BLaER1 treated with 17β-estradiol and CSF1 and Interleukin-3, amounts not matched to agents 10 nM and 100 nM (cell line): ENCODE measurements at regions not wholly inside any gene's neighbourhood (a gene's known extent, or its start where the extent isn't known, plus 50 kb on each side); places are given as distances from the start of the nearest gene placed in this dataset.
A peak's percentile ranks its signal among the peaks of the same experiment; 100 is the strongest.

Source experiments
- H3K27ac ChIP-seq, 11 experiments: shearing (Covaris generic); formaldehyde crosslinking; 2 replicates each; pipeline ENCODE4 v1.8.1; 2022
- H3K27me3 ChIP-seq, 11 experiments: shearing (Covaris generic); formaldehyde crosslinking; 2 replicates each; pipeline ENCODE4 v1.8.1; 2022
- H3K36me3 ChIP-seq, 11 experiments: shearing (Covaris generic); formaldehyde crosslinking; 2 replicates each; pipeline ENCODE4 v1.8.1; 2022
- H3K4me1 ChIP-seq, 10 experiments: shearing (Covaris generic); formaldehyde crosslinking; 2 replicates each; pipeline ENCODE4 v1.8.1; 2022
- H3K4me2 ChIP-seq, 11 experiments: shearing (Covaris generic); formaldehyde crosslinking; 2 replicates each; pipeline ENCODE4 v1.8.1; 2022
- H3K4me3 ChIP-seq, 10 experiments: shearing (Covaris generic); formaldehyde crosslinking; 2 replicates each; pipeline ENCODE4 v1.8.1; 2022
- H3K9ac ChIP-seq, 11 experiments: shearing (Covaris generic); formaldehyde crosslinking; 2 replicates each; pipeline ENCODE4 v1.8.1; 2022
- H3K9me3 ChIP-seq, 11 experiments: shearing (Covaris generic); formaldehyde crosslinking; replicated peaks in 1 of 11; 2 replicates each; pipeline ENCODE4 v1.8.1; 2022
- H4K20me1 ChIP-seq, 11 experiments: shearing (Covaris generic); formaldehyde crosslinking; 2 replicates each; pipeline ENCODE4 v1.8.1; 2022
- Cebpa-rat ChIP-seq, 11 experiments: shearing (Covaris generic); IDR thresholded peaks; 2 replicates each; pipeline ENCODE4 v1.8.1; 2022

DNA sequence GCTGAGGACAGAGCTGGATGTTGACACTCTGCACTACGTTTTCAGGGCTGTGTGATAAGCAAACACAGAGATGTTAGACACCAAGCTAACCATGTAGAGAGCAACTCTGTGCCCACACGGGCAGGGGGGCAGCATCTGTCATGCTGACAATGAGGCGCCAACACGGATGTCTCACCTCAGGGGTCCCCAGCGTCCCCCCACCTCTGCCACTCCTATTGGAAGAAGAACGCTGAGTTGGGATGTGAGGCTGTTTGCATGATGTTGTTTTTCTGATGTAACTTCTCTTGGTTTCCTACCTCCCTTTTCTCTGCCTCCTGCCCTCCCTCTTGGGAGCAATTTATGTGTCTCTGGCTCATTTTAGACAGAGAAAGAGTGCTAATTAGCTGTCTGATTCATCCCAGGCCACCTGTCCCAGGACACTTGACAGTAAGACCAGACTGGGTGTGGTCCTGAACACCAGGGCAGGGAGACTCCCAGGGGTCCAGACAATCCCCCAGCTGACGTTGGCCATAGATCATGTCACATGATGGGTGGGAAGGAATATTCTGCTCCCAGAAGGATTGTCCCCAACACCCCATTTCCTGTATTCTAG lies 89.2 kb upstream of the NCAM1 start:
- H3K4me3 ChIP-seq: no peak overlapping the region
- no peaks in the 10 kb centered on the region for H3K36me3 ChIP-seq
- no peaks in the 10 kb centered on the region for H3K27me3 ChIP-seq
- H4K20me1 ChIP-seq: no peaks in the 10 kb centered on the region
- no peak for TF ChIP-seq Cebpa-rat (IDR thresholded peaks at IDR 0.05)
- H3K4me1 ChIP-seq: no peaks in the 10 kb centered on the region
- no peak overlapping the region for H3K4me2 ChIP-seq
- no peaks in the 10 kb centered on the region for H3K9me3 ChIP-seq
- H3K9ac ChIP-seq: no peak overlapping the region
- H3K27ac ChIP-seq: no peak overlapping the region

DNA sequence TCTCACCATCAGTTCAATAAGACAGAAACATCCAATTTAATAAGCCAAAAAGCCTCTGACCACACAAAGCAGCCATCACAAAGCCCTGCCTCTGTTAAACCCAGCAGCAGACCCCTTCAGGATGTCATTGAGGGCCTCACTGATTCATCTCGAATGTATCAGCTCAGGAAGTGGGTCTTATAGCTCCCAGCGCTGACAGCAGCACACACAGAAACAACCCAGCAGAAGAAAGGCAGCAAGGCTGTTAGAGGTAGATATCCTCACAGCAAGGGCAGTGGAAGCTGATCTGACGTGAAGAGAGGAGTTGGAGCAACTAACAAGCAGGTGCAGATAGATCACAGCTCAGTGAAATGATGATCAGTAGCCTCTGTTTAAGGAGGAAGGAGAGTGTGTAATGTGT lies 86.2 kb upstream of the NCAM1 start:
- Histone ChIP-seq H3K27ac (no peak overlapping the region), H3K4me3 (no peak overlapping the region), H3K4me2 (no peak overlapping the region), H3K27me3 (no peaks in the 10 kb centered on the region), H3K36me3 (no peaks in the 10 kb centered on the region), H3K9me3 (no peaks in the 10 kb centered on the region), H3K9ac (no peak overlapping the region), H3K4me1 (peaks cover 0 to 3% (median under 1%) of the 10 kb centered on the region in 10 experiments; a peak in 10 of 20 replicates), H4K20me1 (no peaks in the 10 kb centered on the region)
- no peak for TF ChIP-seq Cebpa-rat (IDR thresholded peaks at IDR 0.05)

DNA sequence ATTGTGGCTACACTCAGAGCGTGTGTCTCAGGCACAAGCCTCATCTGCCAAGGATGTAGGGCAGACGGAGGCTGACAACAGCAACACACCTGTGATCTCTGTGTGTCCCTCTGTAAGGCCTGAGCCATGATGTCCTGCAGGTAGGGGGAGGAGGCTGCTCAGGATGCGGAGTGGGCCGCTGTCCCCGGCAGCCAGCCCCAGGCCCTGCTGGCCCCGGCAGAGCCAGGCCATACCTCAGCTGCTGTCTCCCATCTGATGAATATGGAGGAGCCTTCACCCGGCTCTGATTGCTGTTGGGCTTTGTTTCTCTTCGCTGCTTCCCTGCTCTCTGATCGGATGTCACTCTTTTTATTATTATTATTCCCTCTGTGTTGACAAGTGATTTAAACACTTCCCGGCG lies 83.6 kb upstream of the NCAM1 start:
- Histone ChIP-seq H3K27ac (no peak overlapping the region), H3K27me3 (no peaks in the 10 kb centered on the region), H4K20me1 (no peaks in the 10 kb centered on the region), H3K9me3 (no peaks in the 10 kb centered on the region), H3K9ac (no peak overlapping the region), H3K4me1 (peaks cover 0 to 20% (median 10%) of the 10 kb centered on the region in 10 experiments; a peak in 15 of 20 replicates), H3K4me3 (no peak overlapping the region), H3K4me2 (no peak overlapping the region), H3K36me3 (no peaks in the 10 kb centered on the region)
- no peak for TF ChIP-seq Cebpa-rat (IDR thresholded peaks at IDR 0.05)

DNA sequence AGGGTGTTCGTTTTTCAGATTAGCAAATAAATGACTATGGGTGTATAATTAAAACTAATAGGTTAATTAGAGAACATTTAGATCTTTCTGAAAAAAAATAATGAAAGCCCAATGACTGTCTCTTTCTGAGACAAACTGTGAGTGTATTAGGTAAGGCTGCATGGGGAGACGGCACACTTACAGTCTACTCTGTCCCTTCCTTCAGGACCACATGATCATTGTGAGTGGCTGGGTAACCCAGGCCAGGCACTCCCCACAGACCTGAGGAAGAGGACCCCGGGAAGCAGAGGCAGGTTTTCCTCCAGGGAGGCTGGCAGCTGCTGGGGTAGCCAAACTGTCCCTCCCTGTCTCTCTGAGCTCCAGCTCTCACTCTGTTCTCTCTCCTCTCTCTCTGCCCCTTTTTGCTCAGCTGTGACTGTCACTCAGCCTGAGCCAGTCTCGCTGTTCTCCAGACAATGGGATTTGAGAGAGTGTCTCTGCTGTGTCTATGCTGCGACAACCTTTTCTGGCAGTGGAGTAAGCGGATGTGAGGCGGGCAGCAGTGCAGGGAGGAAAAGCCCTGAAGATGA lies 83.1 kb upstream of the NCAM1 start:
- no peak for TF ChIP-seq Cebpa-rat (IDR thresholded peaks at IDR 0.05)
- Histone ChIP-seq H3K36me3 (no peaks in the 10 kb centered on the region), H3K4me2 (no peak overlapping the region), H3K27ac (no peak overlapping the region), H3K4me1 (peaks cover 0 to 25% (median 15%) of the 10 kb centered on the region in 10 experiments; a peak in 15 of 20 replicates), H3K9me3 (no peaks in the 10 kb centered on the region), H3K4me3 (no peak overlapping the region), H3K27me3 (no peaks in the 10 kb centered on the region), H3K9ac (no peak overlapping the region), H4K20me1 (no peaks in the 10 kb centered on the region)

DNA sequence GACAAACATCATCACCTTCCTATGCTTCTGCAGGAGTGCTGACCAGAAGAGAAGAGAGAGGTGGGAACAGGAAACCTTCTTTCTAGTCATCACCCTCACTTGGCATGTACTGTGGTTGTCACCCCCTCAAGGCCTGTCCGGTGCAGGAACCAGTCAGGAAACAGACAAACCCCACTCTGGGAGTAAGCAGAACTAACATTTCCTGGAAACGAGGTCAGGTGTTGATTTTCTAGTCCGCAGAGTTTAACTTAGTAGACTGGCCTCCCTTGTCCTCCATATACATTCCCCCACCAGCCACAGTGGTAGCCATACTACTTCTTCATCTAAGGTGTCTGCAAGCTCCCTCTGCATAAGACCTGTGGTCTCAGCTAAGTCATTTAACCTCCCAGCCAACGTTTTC lies 80.7 kb upstream of the NCAM1 start:
- H3K4me3 ChIP-seq: no peak overlapping the region
- H3K4me2 ChIP-seq: peak overlapping the region; percentile 29 to 76 (median 53); a peak in 21 of 22 replicates
- H3K36me3 ChIP-seq: no peaks in the 10 kb centered on the region

DNA sequence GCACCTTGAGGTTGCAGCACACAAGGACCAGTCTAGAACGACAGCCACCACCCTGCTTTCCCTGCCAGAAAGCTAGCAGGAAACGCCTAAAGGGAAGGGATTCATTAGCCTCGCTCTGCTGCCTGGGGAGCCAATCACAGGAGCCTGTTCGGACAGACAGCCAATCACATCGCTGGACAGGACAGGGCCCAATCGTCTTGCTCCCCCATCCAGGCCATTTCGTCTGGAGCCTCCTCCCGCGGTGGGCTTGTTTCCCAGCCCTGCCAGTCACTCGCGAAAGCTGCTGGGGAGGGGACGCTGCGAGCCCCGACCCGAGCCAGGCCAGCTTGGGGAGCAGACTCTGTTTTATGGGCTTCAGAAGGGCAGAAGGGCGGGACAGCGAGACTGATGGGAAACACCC lies 79.8 kb upstream of the NCAM1 start:
- TF ChIP-seq Cebpa-rat (IDR thresholded peaks at IDR 0.05): no peak
- no peak overlapping the region for H3K4me3 ChIP-seq

More for the DNA sequence above, 80.7 kb upstream of the NCAM1 start:
- peaks cover 0 to 28% (median 18%) of the 10 kb centered on the region in 10 experiments; a peak in 15 of 20 replicates for H3K4me1 ChIP-seq
- H3K27ac ChIP-seq: no peak overlapping the region
- H3K27me3 ChIP-seq: no peaks in the 10 kb centered on the region
- no peak for TF ChIP-seq Cebpa-rat (IDR thresholded peaks at IDR 0.05)
- H3K9ac ChIP-seq: no peak overlapping the region
- H4K20me1 ChIP-seq: no peaks in the 10 kb centered on the region
- no peaks in the 10 kb centered on the region for H3K9me3 ChIP-seq

DNA sequence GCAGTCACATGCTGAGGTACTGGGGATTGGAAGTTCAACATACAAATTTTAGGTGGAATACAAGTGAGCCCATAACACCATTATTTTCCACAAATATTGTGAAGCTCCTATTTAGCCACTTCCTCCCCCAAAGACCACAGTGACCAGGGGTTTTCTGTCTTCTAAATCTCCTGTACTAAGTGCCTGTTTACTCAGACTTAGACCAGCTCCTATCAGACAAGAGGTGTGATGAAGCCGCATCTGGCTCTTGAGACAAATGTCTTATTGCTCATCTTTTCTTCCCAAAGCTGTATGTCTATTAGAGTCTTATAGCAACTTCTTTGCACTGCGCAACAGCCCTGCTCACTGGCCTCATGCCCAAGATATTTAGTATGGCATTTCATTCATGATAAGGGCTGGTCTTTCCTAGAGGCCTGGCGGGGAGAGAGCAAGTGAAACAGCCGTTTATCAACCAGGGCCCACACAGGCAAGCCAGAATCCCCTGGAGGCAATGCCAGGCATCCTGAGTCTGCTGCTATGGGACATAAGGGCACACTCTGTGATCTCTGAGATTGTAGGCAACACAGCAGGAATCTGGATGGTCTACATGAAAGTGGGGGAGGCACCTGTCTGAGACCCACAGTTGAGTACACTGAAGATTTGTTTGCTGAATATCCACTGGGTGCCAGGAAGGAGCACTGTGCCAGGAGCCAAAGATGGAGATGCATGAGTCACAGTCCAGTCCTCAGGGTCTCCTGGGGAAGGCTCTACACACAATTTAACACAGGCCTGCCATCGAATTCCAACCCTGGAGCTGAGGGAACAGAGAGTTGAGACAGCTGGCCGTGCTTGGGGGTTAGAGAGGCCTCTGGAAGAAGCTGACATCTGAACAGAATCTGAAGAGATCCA lies 78.5 kb upstream of the NCAM1 start:
- TF ChIP-seq Cebpa-rat (IDR thresholded peaks at IDR 0.05): no peak
- Histone ChIP-seq H3K4me2 (peak overlapping the region in 7 of 11 experiments; percentile 4 to 46 (median 25); a peak in 11 of 22 replicates), H3K4me3 (no peak overlapping the region), H3K9ac (no peak overlapping the region), H3K4me1 (peaks cover 0 to 28% (median 18%) of the 10 kb centered on the region in 10 experiments; a peak in 15 of 20 replicates), H3K9me3 (no peaks in the 10 kb centered on the region), H3K36me3 (no peaks in the 10 kb centered on the region), H3K27me3 (no peaks in the 10 kb centered on the region), H3K27ac (no peak overlapping the region), H4K20me1 (no peaks in the 10 kb centered on the region)

More for the DNA sequence above, 79.8 kb upstream of the NCAM1 start:
- no peaks in the 10 kb centered on the region for H3K36me3 ChIP-seq
- peaks cover 0 to 28% (median 18%) of the 10 kb centered on the region in 10 experiments; a peak in 15 of 20 replicates for H3K4me1 ChIP-seq
- H3K27ac ChIP-seq: no peak overlapping the region
- no peaks in the 10 kb centered on the region for H3K9me3 ChIP-seq
- H3K9ac ChIP-seq: no peak overlapping the region
- H4K20me1 ChIP-seq: no peaks in the 10 kb centered on the region
- no peak overlapping the region for H3K4me2 ChIP-seq
- no peaks in the 10 kb centered on the region for H3K27me3 ChIP-seq

DNA sequence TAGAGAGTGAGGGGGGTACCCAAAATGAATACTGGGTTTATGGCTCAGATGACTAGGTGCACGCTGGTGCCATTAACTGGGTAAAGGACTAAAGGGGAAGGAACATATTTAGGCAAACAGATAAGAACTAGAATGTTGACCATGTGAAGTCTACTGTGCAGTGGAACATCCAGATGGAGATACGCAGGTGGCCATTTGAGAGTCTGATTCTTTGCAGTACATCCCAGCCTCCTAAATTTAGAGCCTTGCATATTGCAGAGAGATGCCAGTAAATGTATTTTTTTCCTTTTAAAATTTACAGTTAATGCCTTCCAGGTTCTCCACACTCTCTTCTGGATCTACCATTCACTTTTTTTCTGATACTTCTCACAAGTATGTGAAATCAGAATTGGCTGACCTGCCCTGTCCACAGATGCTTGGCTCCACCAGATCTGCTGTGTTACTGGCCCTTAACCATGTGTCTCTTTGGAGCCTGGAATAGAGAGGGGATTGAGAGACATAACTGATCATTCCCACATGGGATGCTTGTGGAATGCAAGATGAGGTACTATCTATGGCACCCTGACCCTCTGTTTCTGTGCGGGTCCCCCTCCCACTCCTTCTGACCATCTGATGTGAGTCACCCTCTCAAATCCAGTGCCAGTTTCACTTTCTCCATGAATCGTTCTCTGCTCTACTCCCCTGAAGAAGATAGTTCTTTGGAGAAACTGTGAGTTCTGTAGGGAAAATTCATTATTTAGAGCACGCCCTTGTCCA lies 77.0 kb upstream of the NCAM1 start:
- H3K27ac ChIP-seq: no peak overlapping the region
- H3K27me3 ChIP-seq: no peaks in the 10 kb centered on the region
- no peak overlapping the region for H3K4me3 ChIP-seq
- H3K4me1 ChIP-seq: peaks cover 0 to 28% (median 18%) of the 10 kb centered on the region in 10 experiments; a peak in 15 of 20 replicates
- no peaks in the 10 kb centered on the region for H3K36me3 ChIP-seq
- H4K20me1 ChIP-seq: no peaks in the 10 kb centered on the region
- H3K9ac ChIP-seq: no peak overlapping the region
- TF ChIP-seq Cebpa-rat (IDR thresholded peaks at IDR 0.05): no peak
- no peaks in the 10 kb centered on the region for H3K9me3 ChIP-seq
- no peak overlapping the region for H3K4me2 ChIP-seq
